Glutamatergic neuron (in vitro differentiated cells): ENCODE measurements at regions not wholly inside any gene's neighbourhood (a gene's known extent, or its start where the extent isn't known, plus 50 kb on each side); places are given as distances from the start of the nearest gene placed in this dataset.
"Not testable (repeated sequence)": the region's sequence is repeated elsewhere in the genome, so short reads cannot be mapped to it uniquely, and the experiment has no call there.

Experiments used
- DNase-seq: peaks from one replicate; pipeline ENCODE4 v3.0.0; 2022
- H3K27ac Mint-ChIP-seq: one replicate; pipeline ENCODE4 v1.8.0; 2020; ENCODE audit warnings: mild to moderate bottlenecking, mixed read lengths, inconsistent platforms; ENCODE audit not compliant: unreplicated experiment
- H3K27me3 Mint-ChIP-seq: one replicate; pipeline ENCODE4 v1.8.0; 2020; ENCODE audit warnings: mild to moderate bottlenecking, moderate library complexity, mixed read lengths, inconsistent platforms; ENCODE audit not compliant: unreplicated experiment
- H3K36me3 Mint-ChIP-seq: one replicate; pipeline ENCODE4 v1.8.0; 2020; ENCODE audit warnings: mild to moderate bottlenecking, mixed read lengths, inconsistent platforms; ENCODE audit not compliant: unreplicated experiment
- H3K4me1 Mint-ChIP-seq: one replicate; pipeline ENCODE4 v1.8.0; 2020; ENCODE audit warnings: mild to moderate bottlenecking, low read depth, mixed read lengths, inconsistent platforms; ENCODE audit not compliant: unreplicated experiment
- H3K4me3 Mint-ChIP-seq: one replicate; pipeline ENCODE4 v1.8.0; 2020; ENCODE audit warnings: mild to moderate bottlenecking, mixed read lengths, inconsistent platforms; ENCODE audit not compliant: unreplicated experiment
- H3K9me3 Mint-ChIP-seq: one replicate; pipeline ENCODE4 v1.8.0; 2020; ENCODE audit warnings: mild to moderate bottlenecking, moderate library complexity, mixed read lengths, inconsistent platforms; ENCODE audit not compliant: unreplicated experiment
- CTCF ChIP-seq: fragments of 200-600 bp; sonication (generic); IDR thresholded peaks from one replicate; pipeline ENCODE4 v1.5.0; 2021; ENCODE audit not compliant: partially characterized antibody, unreplicated experiment

DNA sequence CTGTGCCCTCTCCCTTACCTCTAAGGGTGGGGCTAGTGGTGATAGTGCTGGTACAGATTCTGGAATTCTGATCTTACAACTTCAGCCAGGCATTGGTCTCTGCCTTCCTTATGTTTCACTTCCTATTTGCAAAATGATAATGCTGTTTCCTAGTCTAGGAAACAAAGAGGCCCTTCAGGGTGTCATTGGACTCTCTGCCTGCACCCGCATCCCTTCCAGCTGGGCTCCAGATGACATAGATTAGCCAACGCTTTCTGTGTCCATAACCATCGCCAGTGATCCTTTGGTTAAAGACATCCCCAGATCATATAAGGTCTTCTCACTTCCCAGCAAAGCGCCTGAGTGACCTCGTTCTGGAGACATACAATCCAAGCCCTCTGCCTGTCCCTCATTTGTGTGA is 180.7 kb downstream of the ERCC6L2 start:
- no peak overlapping the region for H3K4me3 Mint-ChIP-seq
- H3K9me3 Mint-ChIP-seq = peaks cover 5% of the 10 kb centered on the region
- no peaks in the 10 kb centered on the region for H3K36me3 Mint-ChIP-seq
- DNase-seq = no peak
- peaks cover 5% of the 10 kb centered on the region for H3K27me3 Mint-ChIP-seq
- TF ChIP-seq CTCF = no peak
- no peaks in the 10 kb centered on the region for H3K4me1 Mint-ChIP-seq
- H3K27ac Mint-ChIP-seq = no peak overlapping the region

DNA sequence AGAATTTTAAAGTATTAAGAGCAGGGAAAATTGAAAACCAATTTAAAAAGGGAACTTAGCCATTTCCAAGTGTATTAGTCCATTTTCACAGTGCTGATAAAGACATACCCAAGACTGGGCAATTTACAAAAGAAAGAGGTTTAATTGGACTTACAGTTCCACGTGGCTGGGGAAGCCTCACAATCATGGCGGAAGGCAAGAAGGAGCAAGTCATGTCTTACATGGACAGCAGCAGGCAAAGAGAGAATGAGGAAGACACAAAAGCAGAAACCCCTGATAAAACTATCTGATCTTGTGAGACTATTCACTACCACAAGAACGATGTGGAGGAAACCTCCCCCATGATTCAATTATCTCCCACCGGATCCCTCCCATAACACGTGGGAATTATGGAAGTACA is 178.8 kb downstream of the ERCC6L2 start:
- H3K4me3 Mint-ChIP-seq, H3K36me3 Mint-ChIP-seq, H3K9me3 Mint-ChIP-seq, H3K4me1 Mint-ChIP-seq, H3K27me3 Mint-ChIP-seq, DNase-seq, H3K27ac Mint-ChIP-seq: not testable (repeated sequence)

GRCh38 chr9:96052686-96053085 is 177.2 kb downstream of the ERCC6L2 start:
- no peak overlapping the region for H3K4me3 Mint-ChIP-seq
- H3K9me3 Mint-ChIP-seq = peaks cover 7% of the 10 kb centered on the region
- H3K36me3 Mint-ChIP-seq = no peaks in the 10 kb centered on the region

DNA sequence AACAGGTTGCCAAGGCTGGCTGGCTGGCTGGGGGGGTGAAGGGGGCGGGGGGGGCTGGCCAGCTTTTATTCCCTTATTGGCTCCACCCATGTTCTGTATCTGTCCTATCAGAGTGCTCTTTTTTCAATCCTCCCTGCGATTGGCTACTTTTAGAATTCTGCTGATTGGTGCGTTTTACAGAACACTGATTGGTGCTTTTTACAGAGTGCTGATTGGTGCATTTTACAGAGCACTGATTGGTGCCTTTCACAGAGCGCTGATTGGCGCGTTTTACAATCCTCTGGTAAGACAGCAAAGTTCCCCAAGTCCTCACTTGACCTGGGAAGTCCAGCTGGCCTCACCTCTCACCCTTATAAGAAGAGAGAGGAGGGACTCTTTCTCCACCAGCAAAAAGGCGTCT is 175.9 kb downstream of the ERCC6L2 start:
- Mint-ChIP-seq H3K36me3 (no peaks in the 10 kb centered on the region), H3K9me3 (peaks cover 5% of the 10 kb centered on the region), H3K27me3 (peaks cover 3% of the 10 kb centered on the region), H3K27ac (no peak overlapping the region), H3K4me1 (no peaks in the 10 kb centered on the region), H3K4me3 (no peak overlapping the region)
- TF ChIP-seq CTCF = no peak
- DNase-seq = no peak

More at GRCh38 chr9:96052686-96053085, 177.2 kb downstream of the ERCC6L2 start:
- DNase-seq = no peak
- TF ChIP-seq CTCF = no peak
- no peak overlapping the region for H3K27ac Mint-ChIP-seq
- H3K4me1 Mint-ChIP-seq = no peaks in the 10 kb centered on the region
- H3K27me3 Mint-ChIP-seq = peaks cover 2% of the 10 kb centered on the region

- H3K4me1 Mint-ChIP-seq = no peaks in the 10 kb centered on the region
These were observed 175.3 kb downstream of the ERCC6L2 start for GRCh38 chr9:96050861-96051155.

More at GRCh38 chr9:96050861-96051155, 175.3 kb downstream of the ERCC6L2 start:
- Mint-ChIP-seq H3K36me3 (no peaks in the 10 kb centered on the region), H3K4me3 (no peak overlapping the region), H3K27me3 (peaks cover 4% of the 10 kb centered on the region), H3K9me3 (peaks cover 3% of the 10 kb centered on the region), H3K27ac (no peak overlapping the region)
- no peak for DNase-seq
- TF ChIP-seq CTCF = no peak
